GM21786 (cell line): ENCODE measurements at regions not wholly inside any gene's neighbourhood (a gene's known extent, or its start where the extent isn't known, plus 50 kb on each side); places are given as distances from the start of the nearest gene placed in this dataset.
"Not testable (repeated sequence)": the region's sequence is repeated elsewhere in the genome, so short reads cannot be mapped to it uniquely, and the experiment has no call there.

ENCODE experiments used
- ATAC-seq: cut with Tn5 transposase; IDR thresholded peaks from one replicate; pipeline ENCODE4 v1.9.1; 2021; ENCODE audit not compliant: unreplicated experiment

- peak; percentile 79 for ATAC-seq
Observed at GRCh38 chr15:30755036-30755687, 129.2 kb downstream of the ARHGAP11B start.

GRCh38 chr15:30760633-30761032, 134.7 kb downstream of the ARHGAP11B start:
- not testable (repeated sequence) for ATAC-seq

- ATAC-seq, result not testable (repeated sequence)
Observed at GRCh38 chr15:30761365-30761764, 135.4 kb downstream of the ARHGAP11B start.

GRCh38 chr15:30769390-30770124, 134.2 kb upstream of the FAN1 start:
- ATAC-seq, result not testable (repeated sequence)

GRCh38 chr15:30770759-30771158, 133.0 kb upstream of the FAN1 start:
- no peak for ATAC-seq

GRCh38 chr15:30783019-30783418, 120.7 kb upstream of the FAN1 start:
- no peak for ATAC-seq

GRCh38 chr15:30788595-30788994, 115.1 kb upstream of the FAN1 start:
- no peak for ATAC-seq

- no peak for ATAC-seq
Observed at GRCh38 chr15:30791239-30792175, 112.2 kb upstream of the FAN1 start.

- ATAC-seq, result not testable (repeated sequence)
Observed at GRCh38 chr15:30792843-30793242, 110.9 kb upstream of the FAN1 start.

- ATAC-seq, result no peak
Observed at GRCh38 chr15:30794388-30794787, 109.3 kb upstream of the FAN1 start.

- ATAC-seq, result not testable (repeated sequence)
Observed at GRCh38 chr15:30799565-30799964, 104.2 kb upstream of the FAN1 start.

GRCh38 chr15:30801140-30801895, 102.4 kb upstream of the FAN1 start:
- ATAC-seq, result not testable (repeated sequence)

- not testable (repeated sequence) for ATAC-seq
Observed at GRCh38 chr15:30802001-30802400, 101.7 kb upstream of the FAN1 start.

- ATAC-seq, result not testable (repeated sequence)
Observed at GRCh38 chr15:30803703-30804102, 100.0 kb upstream of the FAN1 start.

- ATAC-seq, result no peak
Observed at GRCh38 chr15:30816430-30816829, 87.3 kb upstream of the FAN1 start.

GRCh38 chr15:30823068-30823813, 80.5 kb upstream of the FAN1 start:
- peak; percentile 65 for ATAC-seq

GRCh38 chr15:30824518-30825195, 79.1 kb upstream of the FAN1 start:
- ATAC-seq, result no peak

- ATAC-seq, result no peak
Observed at GRCh38 chr15:30827625-30828303, 76.0 kb upstream of the FAN1 start.

GRCh38 chr15:30828304-30828639, 75.4 kb upstream of the FAN1 start:
- not testable (repeated sequence) for ATAC-seq
